ENCODE measurements at regions not wholly inside any gene's neighbourhood (a gene's known extent, or its start where the extent isn't known, plus 50 kb on each side); places are given as distances from the start of the nearest gene placed in this dataset.

GRCh38 chr9:12882430-12882829 lies 107.6 kb downstream of the LURAP1L start:
- H3K36me3 ChIP-seq (replicated peaks), result no peaks in the 10 kb centered on the region
- in situ Hi-C loops (cut with HindIII; ENCODE audit: low pct_ligation_motif_present, low sequenced_read_pairs), result no loop called here
- no peak overlapping the region for H3K4me3 ChIP-seq (ENCODE audit: low read depth, low read length)

GRCh38 chr9:12884736-12885395 lies 110.0 kb downstream of the LURAP1L start:
- no peak overlapping the region for H3K27ac ChIP-seq
- no peak overlapping the region for H3K4me3 ChIP-seq (ENCODE audit: low read depth, low read length)
- H3K27me3 ChIP-seq (replicated peaks), result no peaks in the 10 kb centered on the region
- TF ChIP-seq CTCF (IDR thresholded peaks at IDR 0.05; ENCODE audit: low read depth, low read length, missing control alignments), result peak; percentile 64
- in situ Hi-C loops (cut with HindIII; ENCODE audit: low pct_ligation_motif_present, low sequenced_read_pairs), result no loop called here
- H3K36me3 ChIP-seq (replicated peaks), result no peaks in the 10 kb centered on the region
- DNase-seq, result peak; percentile 63

More at GRCh38 chr9:12882430-12882829, 107.6 kb downstream of the LURAP1L start:
- Histone ChIP-seq H3K27ac (peak overlapping the region; percentile 64), H3K27me3 (replicated peaks) (no peaks in the 10 kb centered on the region)
- DNase-seq, result peak; percentile 30
- no peak for TF ChIP-seq CTCF (IDR thresholded peaks at IDR 0.05; ENCODE audit: low read depth, low read length, missing control alignments)

GRCh38 chr9:12889402-12890106 lies 114.7 kb downstream of the LURAP1L start:
- Histone ChIP-seq H3K4me3 (ENCODE audit: low read depth, low read length) (no peak overlapping the region), H3K36me3 (replicated peaks) (no peaks in the 10 kb centered on the region), H3K27ac (no peak overlapping the region), H3K27me3 (replicated peaks) (no peaks in the 10 kb centered on the region)
- no peak for TF ChIP-seq CTCF (IDR thresholded peaks at IDR 0.05; ENCODE audit: low read depth, low read length, missing control alignments)
- in situ Hi-C loops (cut with HindIII; ENCODE audit: low pct_ligation_motif_present, low sequenced_read_pairs), result no loop called here
- DNase-seq, result no peak

- no peaks in the 10 kb centered on the region for H3K27me3 ChIP-seq (replicated peaks)
- in situ Hi-C loops (cut with HindIII; ENCODE audit: low pct_ligation_motif_present, low sequenced_read_pairs), result no loop called here
- no peak overlapping the region for H3K27ac ChIP-seq
- H3K36me3 ChIP-seq (replicated peaks), result no peaks in the 10 kb centered on the region
- TF ChIP-seq CTCF (IDR thresholded peaks at IDR 0.05; ENCODE audit: low read depth, low read length, missing control alignments), result no peak
- DNase-seq, result no peak
- H3K4me3 ChIP-seq (ENCODE audit: low read depth, low read length), result no peak overlapping the region
Measured at GRCh38 chr9:12891588-12891987, 116.8 kb downstream of the LURAP1L start.

- no peak for DNase-seq
- no peak for TF ChIP-seq CTCF (IDR thresholded peaks at IDR 0.05; ENCODE audit: low read depth, low read length, missing control alignments)
- Histone ChIP-seq H3K27me3 (replicated peaks) (no peaks in the 10 kb centered on the region), H3K4me3 (ENCODE audit: low read depth, low read length) (no peak overlapping the region), H3K27ac (no peak overlapping the region), H3K36me3 (replicated peaks) (no peaks in the 10 kb centered on the region)
- in situ Hi-C loops (cut with HindIII; ENCODE audit: low pct_ligation_motif_present, low sequenced_read_pairs), result no loop called here
Measured at GRCh38 chr9:12903316-12903715, 128.5 kb downstream of the LURAP1L start.
